Hepatocyte (in vitro differentiated cells): ENCODE measurements at regions not wholly inside any gene's neighbourhood (a gene's known extent, or its start where the extent isn't known, plus 50 kb on each side); places are given as distances from the start of the nearest gene placed in this dataset.

Experiments used
- DNase-seq: peaks from one replicate; pipeline ENCODE4 v3.0.0-alpha.2; 2016; ENCODE audit warnings: low spot score
- H2AFZ ChIP-seq: fragments of 200-600 bp; sonication (generic); 2 replicates; pipeline ENCODE4 v1.6.0; 2016; ENCODE audit warnings: antibody characterized with exemption, mild to moderate bottlenecking
- H3K27ac ChIP-seq: fragments of 200-600 bp; sonication (generic); 2 replicates; pipeline ENCODE4 v1.5.1; 2016; ENCODE audit warnings: mild to moderate bottlenecking
- H3K27me3 ChIP-seq: fragments of 200-600 bp; sonication (generic); 2 replicates; pipeline ENCODE4 v1.6.1; 2016
- H3K36me3 ChIP-seq: fragments of 200-600 bp; sonication (generic); replicated peaks from 2 replicates; pipeline ENCODE4 v1.5.1; 2016; ENCODE audit warnings: low read depth; ENCODE audit not compliant: insufficient read depth
- H3K4me1 ChIP-seq: fragments of 200-600 bp; sonication (generic); 2 replicates; pipeline ENCODE4 v1.5.1; 2016; ENCODE audit warnings: mild to moderate bottlenecking, moderate library complexity; ENCODE audit not compliant: insufficient read depth
- H3K4me2 ChIP-seq: fragments of 200-600 bp; sonication (generic); 2 replicates; pipeline ENCODE4 v1.6.0; 2016
- H3K4me3 ChIP-seq: fragments of 200-600 bp; sonication (generic); 2 replicates; pipeline ENCODE4 v1.5.1; 2016; ENCODE audit warnings: mild to moderate bottlenecking
- H3K79me2 ChIP-seq: fragments of 200-600 bp; sonication (generic); 2 replicates; pipeline ENCODE4 v1.6.0; 2017; ENCODE audit warnings: mild to moderate bottlenecking
- H3K9me2 ChIP-seq: fragments of 200-600 bp; sonication (generic); replicated peaks from 2 replicates; pipeline ENCODE4 v1.6.0; 2017; ENCODE audit warnings: mild to moderate bottlenecking; ENCODE audit not compliant: insufficient read depth
- H3K9me3 ChIP-seq: fragments of 200-600 bp; sonication (generic); 2 replicates; pipeline ENCODE4 v1.5.1; 2016; ENCODE audit warnings: low read depth, mild to moderate bottlenecking
- H4K20me1 ChIP-seq: fragments of 200-600 bp; sonication (generic); 2 replicates; pipeline ENCODE4 v1.6.0; 2016; ENCODE audit warnings: mild to moderate bottlenecking; ENCODE audit not compliant: insufficient read depth, poor library complexity, severe bottlenecking
- EZH2 ChIP-seq: fragments of 200-600 bp; sonication (generic); IDR thresholded peaks from 2 replicates; pipeline ENCODE4 v1.6.1; 2016; ENCODE audit warnings: antibody characterized with exemption, mild to moderate bottlenecking, borderline replicate concordance
- EZH2phosphoT487 ChIP-seq: fragments of 200-600 bp; sonication (generic); IDR thresholded peaks from one replicate; pipeline ENCODE4 v1.6.1; 2018; ENCODE audit warnings: antibody characterized with exemption, mild to moderate bottlenecking, low read depth, moderate library complexity; ENCODE audit not compliant: unreplicated experiment, severe bottlenecking
- WGBS: methylation state at CpG from one replicate; pipeline ENCODE4 v1.1.6; 2016; ENCODE audit warnings: low lambda C conversion rate; ENCODE audit errors: missing lambda C conversion rate; 5-methylcytosine and 5-hydroxymethylcytosine counted together
- TF ChIP-seq, protein P1 (sequence below): fragments of 200-600 bp; sonication (generic); IDR thresholded peaks from 2 replicates; pipeline ENCODE4 v1.5.1; 2016; ENCODE audit warnings: antibody characterized with exemption, mild to moderate bottlenecking; ENCODE audit not compliant: poor library complexity

DNA sequence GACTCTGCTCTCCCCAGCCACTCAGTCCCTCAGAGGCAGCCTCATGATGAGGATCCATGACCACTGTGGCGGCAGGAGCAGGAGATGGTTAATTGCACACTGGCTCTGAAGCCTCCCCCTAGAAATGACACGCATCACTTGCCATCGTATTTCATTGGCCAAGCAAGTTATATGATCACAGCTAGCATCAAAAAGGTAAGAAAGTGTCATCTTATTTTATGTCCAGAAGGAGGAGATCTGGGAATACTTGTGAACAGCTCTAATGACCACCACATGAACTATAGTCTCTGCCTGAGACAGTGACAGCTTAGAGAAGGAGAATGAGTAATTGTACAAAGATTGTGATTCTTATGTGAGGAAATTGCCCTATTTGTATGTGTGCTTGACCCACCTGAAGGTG is 363.4 kb downstream of the NUAK1 start:
- Histone ChIP-seq H3K27me3 (no peaks in the 10 kb centered on the region), H3K4me3 (no peak overlapping the region), H3K27ac (no peak overlapping the region), H3K9me3 (no peaks in the 10 kb centered on the region), H3K4me2 (no peak overlapping the region), H4K20me1 (no peaks in the 10 kb centered on the region), H2AFZ (no peak overlapping the region), H3K4me1 (no peaks in the 10 kb centered on the region), H3K36me3 (no peaks in the 10 kb centered on the region), H3K79me2 (no peaks in the 10 kb centered on the region), H3K9me2 (no peaks in the 10 kb centered on the region)
- WGBS, result 89% methylated on average over 3 of the region's 3 CpGs
- TF ChIP-seq, protein P1, sequence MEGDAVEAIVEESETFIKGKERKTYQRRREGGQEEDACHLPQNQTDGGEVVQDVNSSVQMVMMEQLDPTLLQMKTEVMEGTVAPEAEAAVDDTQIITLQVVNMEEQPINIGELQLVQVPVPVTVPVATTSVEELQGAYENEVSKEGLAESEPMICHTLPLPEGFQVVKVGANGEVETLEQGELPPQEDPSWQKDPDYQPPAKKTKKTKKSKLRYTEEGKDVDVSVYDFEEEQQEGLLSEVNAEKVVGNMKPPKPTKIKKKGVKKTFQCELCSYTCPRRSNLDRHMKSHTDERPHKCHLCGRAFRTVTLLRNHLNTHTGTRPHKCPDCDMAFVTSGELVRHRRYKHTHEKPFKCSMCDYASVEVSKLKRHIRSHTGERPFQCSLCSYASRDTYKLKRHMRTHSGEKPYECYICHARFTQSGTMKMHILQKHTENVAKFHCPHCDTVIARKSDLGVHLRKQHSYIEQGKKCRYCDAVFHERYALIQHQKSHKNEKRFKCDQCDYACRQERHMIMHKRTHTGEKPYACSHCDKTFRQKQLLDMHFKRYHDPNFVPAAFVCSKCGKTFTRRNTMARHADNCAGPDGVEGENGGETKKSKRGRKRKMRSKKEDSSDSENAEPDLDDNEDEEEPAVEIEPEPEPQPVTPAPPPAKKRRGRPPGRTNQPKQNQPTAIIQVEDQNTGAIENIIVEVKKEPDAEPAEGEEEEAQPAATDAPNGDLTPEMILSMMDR, result peak; percentile 24
- TF ChIP-seq EZH2 (no peak), EZH2phosphoT487 (no peak)
- DNase-seq, result no peak

DNA sequence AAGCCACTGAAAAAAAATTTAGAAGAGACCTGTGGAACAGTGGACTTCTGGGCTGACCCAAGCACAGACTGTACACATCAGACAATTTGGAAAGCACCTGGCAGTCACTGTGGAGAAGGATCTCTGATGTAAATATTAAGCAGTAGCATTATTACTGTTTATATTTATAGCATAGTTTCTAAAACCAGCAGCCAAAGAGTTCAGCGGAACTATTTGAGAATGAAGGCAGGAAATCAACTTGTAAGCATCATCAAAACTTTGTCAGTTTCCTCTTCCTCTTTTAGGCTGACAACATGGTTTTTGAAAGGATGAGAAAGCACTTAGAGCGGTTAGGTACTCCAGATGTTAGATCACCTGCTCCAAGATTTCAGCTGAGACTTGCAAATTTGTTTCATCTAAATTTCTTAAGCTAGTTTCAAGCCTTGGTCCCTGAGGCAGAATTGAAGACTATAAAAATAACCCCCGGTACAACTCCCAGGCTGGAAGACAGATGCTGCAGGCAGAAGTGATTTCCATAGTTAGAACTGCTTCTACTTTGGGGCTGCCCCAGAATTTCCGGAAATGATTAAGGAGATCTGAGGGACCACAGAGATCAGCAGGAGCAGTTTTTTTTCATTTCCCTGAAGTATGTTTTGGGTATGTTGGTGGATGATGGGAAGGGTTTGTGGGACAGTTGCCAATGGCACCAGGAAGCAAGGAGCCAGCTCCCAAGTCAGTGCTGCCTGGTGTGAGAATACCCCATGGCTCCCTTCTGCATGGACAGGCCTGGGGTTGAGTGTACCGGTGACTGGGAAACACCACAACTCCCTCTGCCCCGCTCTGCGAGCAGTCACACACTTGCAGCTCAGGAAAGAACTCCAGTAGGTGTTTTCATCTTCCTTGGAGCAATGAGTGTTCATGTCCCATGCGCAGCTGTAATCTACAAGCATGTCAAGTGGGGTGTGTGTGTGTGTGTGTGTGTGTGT is 354.5 kb downstream of the NUAK1 start:
- Histone ChIP-seq H2AFZ (no peak overlapping the region), H4K20me1 (no peaks in the 10 kb centered on the region), H3K4me1 (no peaks in the 10 kb centered on the region), H3K36me3 (no peaks in the 10 kb centered on the region), H3K4me3 (no peak overlapping the region), H3K9me2 (no peaks in the 10 kb centered on the region), H3K9me3 (no peaks in the 10 kb centered on the region), H3K4me2 (no peak overlapping the region), H3K27ac (no peak overlapping the region), H3K79me2 (no peaks in the 10 kb centered on the region), H3K27me3 (no peaks in the 10 kb centered on the region)
- TF ChIP-seq, protein P1, result no peak
- TF ChIP-seq EZH2phosphoT487, result no peak
- no peak for TF ChIP-seq EZH2
- no peak for DNase-seq
- WGBS, result 86% methylated on average over 8 of the region's 8 CpGs

DNA sequence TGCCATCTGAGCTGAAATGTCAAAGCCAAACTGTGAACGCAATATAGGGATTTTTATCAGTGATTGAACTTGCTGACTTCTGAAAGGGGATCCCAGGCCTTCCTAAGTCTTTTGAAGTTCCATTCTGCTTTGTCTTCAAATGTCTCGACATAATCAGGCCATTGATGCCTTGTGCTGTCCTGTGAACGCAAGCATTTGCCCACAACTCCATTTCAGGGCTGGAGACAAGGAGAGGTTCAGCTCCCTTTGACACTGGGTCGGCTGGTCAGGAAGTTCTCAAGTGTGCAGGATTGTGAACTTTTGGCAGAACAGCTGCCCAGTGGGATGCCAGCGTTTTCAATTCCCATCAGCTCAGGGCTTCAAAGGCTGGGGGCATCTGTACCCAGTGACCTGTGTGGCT is 345.3 kb downstream of the NUAK1 start:
- H3K79me2 ChIP-seq, result no peaks in the 10 kb centered on the region
- H3K36me3 ChIP-seq, result no peaks in the 10 kb centered on the region
- no peak overlapping the region for H3K27ac ChIP-seq
- no peaks in the 10 kb centered on the region for H3K27me3 ChIP-seq
- H3K9me2 ChIP-seq, result no peaks in the 10 kb centered on the region
- H4K20me1 ChIP-seq, result no peaks in the 10 kb centered on the region
- TF ChIP-seq EZH2phosphoT487 (no peak), EZH2 (no peak)
- TF ChIP-seq, protein P1, result no peak
- H3K4me3 ChIP-seq, result no peak overlapping the region
- H3K9me3 ChIP-seq, result no peaks in the 10 kb centered on the region
- no peak for DNase-seq
- H3K4me2 ChIP-seq, result no peak overlapping the region
- H2AFZ ChIP-seq, result no peak overlapping the region
- WGBS, result 80% methylated on average over 5 of the region's 5 CpGs
- H3K4me1 ChIP-seq, result no peaks in the 10 kb centered on the region
